OCI-LY1 (cell line): ENCODE measurements at regions not wholly inside any gene's neighbourhood (a gene's known extent, or its start where the extent isn't known, plus 50 kb on each side); places are given as distances from the start of the nearest gene placed in this dataset.

Experiments used
- H2AFZ ChIP-seq: fragments of 200-600 bp; sonication (generic), shearing (Covaris generic); 2 replicates; pipeline ENCODE4 v1.6.0; 2014; ENCODE audit warnings: antibody characterized with exemption, mild to moderate bottlenecking, low read length
- H3F3A ChIP-seq: fragments of 200-600 bp; sonication (generic), shearing (Covaris generic); 2 replicates; pipeline ENCODE4 v1.6.0; 2014; ENCODE audit warnings: mild to moderate bottlenecking, antibody characterized with exemption, low read length, moderate library complexity; ENCODE audit not compliant: insufficient read depth
- H3K27ac ChIP-seq: fragments of 200-600 bp; sonication (generic); 2 replicates; pipeline ENCODE4 v1.5.1; 2014; ENCODE audit warnings: low read length, mixed run types, mild to moderate bottlenecking, low read depth; ENCODE audit not compliant: poor library complexity, severe bottlenecking
- H3K27me3 ChIP-seq: fragments of 200-600 bp; sonication (generic); 2 replicates; pipeline ENCODE4 v1.6.0; 2014; ENCODE audit warnings: antibody characterized with exemption, mild to moderate bottlenecking, low read length, moderate library complexity; ENCODE audit not compliant: insufficient read depth
- H3K36me3 ChIP-seq: fragments of 200-600 bp; sonication (generic); 2 replicates; pipeline ENCODE4 v1.6.1; 2014; ENCODE audit warnings: mild to moderate bottlenecking, antibody characterized with exemption, low read length, moderate library complexity, mixed read lengths; ENCODE audit not compliant: insufficient read depth
- H3K4me1 ChIP-seq: fragments of 200-600 bp; sonication (generic); 2 replicates; pipeline ENCODE4 v1.5.1; 2014; ENCODE audit warnings: mild to moderate bottlenecking, low read length, moderate library complexity; ENCODE audit not compliant: insufficient read depth, severe bottlenecking
- H3K4me2 ChIP-seq: fragments of 200-600 bp; sonication (generic), shearing (Covaris generic); 2 replicates; pipeline ENCODE4 v1.6.1; 2014; ENCODE audit warnings: low read length
- H3K4me3 ChIP-seq: fragments of 200-600 bp; sonication (generic); 2 replicates; pipeline ENCODE4 v1.5.1; 2014; ENCODE audit warnings: low read length, low read depth, mild to moderate bottlenecking, mixed read lengths; ENCODE audit not compliant: poor library complexity, severe bottlenecking
- H3K79me2 ChIP-seq: fragments of 200-600 bp; shearing (Covaris generic); 2 replicates; pipeline ENCODE4 v1.6.1; 2016; ENCODE audit warnings: mixed run types, low read length, mixed read lengths; ENCODE audit not compliant: insufficient read depth
- H3K9ac ChIP-seq: fragments of 200-600 bp; sonication (generic), shearing (Covaris generic); 2 replicates; pipeline ENCODE4 v1.6.1; 2014; ENCODE audit warnings: mild to moderate bottlenecking, low read length, mixed read lengths
- H3K9me2 ChIP-seq: fragments of 200-600 bp; sonication (generic), shearing (Covaris generic); 2 replicates; pipeline ENCODE4 v1.6.1; 2014; ENCODE audit warnings: low read depth, mild to moderate bottlenecking, low read length, mixed read lengths
- H3K9me3 ChIP-seq: fragments of 200-600 bp; shearing (Covaris generic); 2 replicates; pipeline ENCODE4 v1.6.1; 2014; ENCODE audit warnings: low read length, mixed read lengths
- H4K20me1 ChIP-seq: fragments of 200-600 bp; sonication (generic), shearing (Covaris generic); 2 replicates; pipeline ENCODE4 v1.6.0; 2016; ENCODE audit warnings: mild to moderate bottlenecking, low read length; ENCODE audit not compliant: insufficient read depth
- EZH2 ChIP-seq: fragments of 200-600 bp; sonication (generic), shearing (Covaris generic); IDR thresholded peaks from 2 replicates; pipeline ENCODE4 v1.8.0; 2017; ENCODE audit warnings: borderline replicate concordance, mixed run types, mild to moderate bottlenecking, antibody characterized with exemption, low read length, moderate library complexity, mixed read lengths
- TF ChIP-seq, protein P1 (sequence below): fragments of 200-600 bp; sonication (generic), shearing (Covaris generic); IDR thresholded peaks from 2 replicates; pipeline ENCODE4 v1.5.1; 2017; ENCODE audit warnings: mild to moderate bottlenecking, antibody characterized with exemption, low read length, moderate library complexity, mixed read lengths

DNA sequence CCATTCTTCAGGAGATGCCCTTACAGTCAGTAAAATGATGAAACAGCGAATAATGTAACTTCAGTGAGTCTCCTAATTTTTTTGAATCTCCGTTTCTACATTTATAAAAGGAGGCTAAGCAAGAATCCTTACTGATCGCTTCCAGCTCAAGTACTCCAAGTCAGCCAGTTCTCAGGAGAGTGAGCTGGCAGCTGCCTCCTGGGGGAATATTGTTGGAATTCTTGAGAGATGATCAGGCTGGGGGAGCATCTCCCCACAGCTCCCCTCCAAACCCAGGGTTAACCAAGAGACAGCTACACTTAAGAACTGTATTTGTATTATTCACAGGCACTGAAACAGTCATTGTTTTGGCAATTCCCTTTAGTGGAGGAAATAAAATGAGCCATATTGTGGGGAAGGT is 89.1 kb upstream of the PCSK2 start:
- H3K9ac ChIP-seq = no peak overlapping the region
- no peaks in the 10 kb centered on the region for H3K4me1 ChIP-seq
- H3F3A ChIP-seq = no peaks in the 10 kb centered on the region

DNA sequence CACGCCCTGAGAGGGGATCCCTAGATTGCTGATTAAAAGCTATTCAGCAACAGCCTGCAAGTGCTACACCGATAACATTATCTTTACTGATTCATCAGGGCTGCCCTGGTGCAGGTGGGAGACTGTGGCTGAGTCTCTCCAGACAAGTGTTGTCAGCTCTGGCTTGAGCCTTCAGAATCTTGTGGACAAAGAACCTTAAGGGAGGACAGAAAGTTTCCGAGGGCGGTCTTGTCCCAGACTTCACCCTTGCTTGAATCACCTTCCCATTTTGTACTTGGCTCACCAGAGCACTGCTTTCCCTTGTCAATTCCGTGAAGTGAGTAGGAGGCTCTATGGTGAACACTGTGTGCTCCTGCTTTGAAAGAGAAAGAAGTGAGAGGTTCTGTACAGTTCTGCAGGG is 88.6 kb upstream of the PCSK2 start:
- no peaks in the 10 kb centered on the region for H3K79me2 ChIP-seq
- no peak overlapping the region for H3K4me3 ChIP-seq
- no peaks in the 10 kb centered on the region for H4K20me1 ChIP-seq
- H3K9me3 ChIP-seq = no peaks in the 10 kb centered on the region
- no peak overlapping the region for H3K4me2 ChIP-seq
- H2AFZ ChIP-seq = no peak overlapping the region
- no peak overlapping the region for H3K9ac ChIP-seq
- H3K27me3 ChIP-seq = no peaks in the 10 kb centered on the region
- TF ChIP-seq, protein P1, sequence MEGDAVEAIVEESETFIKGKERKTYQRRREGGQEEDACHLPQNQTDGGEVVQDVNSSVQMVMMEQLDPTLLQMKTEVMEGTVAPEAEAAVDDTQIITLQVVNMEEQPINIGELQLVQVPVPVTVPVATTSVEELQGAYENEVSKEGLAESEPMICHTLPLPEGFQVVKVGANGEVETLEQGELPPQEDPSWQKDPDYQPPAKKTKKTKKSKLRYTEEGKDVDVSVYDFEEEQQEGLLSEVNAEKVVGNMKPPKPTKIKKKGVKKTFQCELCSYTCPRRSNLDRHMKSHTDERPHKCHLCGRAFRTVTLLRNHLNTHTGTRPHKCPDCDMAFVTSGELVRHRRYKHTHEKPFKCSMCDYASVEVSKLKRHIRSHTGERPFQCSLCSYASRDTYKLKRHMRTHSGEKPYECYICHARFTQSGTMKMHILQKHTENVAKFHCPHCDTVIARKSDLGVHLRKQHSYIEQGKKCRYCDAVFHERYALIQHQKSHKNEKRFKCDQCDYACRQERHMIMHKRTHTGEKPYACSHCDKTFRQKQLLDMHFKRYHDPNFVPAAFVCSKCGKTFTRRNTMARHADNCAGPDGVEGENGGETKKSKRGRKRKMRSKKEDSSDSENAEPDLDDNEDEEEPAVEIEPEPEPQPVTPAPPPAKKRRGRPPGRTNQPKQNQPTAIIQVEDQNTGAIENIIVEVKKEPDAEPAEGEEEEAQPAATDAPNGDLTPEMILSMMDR = no peak
- no peak for TF ChIP-seq EZH2
- H3K27ac ChIP-seq = no peak overlapping the region
- no peaks in the 10 kb centered on the region for H3F3A ChIP-seq
- H3K9me2 ChIP-seq = no peaks in the 10 kb centered on the region
- no peaks in the 10 kb centered on the region for H3K36me3 ChIP-seq
- no peaks in the 10 kb centered on the region for H3K4me1 ChIP-seq

More for the DNA sequence above, 89.1 kb upstream of the PCSK2 start:
- Histone ChIP-seq H4K20me1 (no peaks in the 10 kb centered on the region), H3K4me2 (no peak overlapping the region), H3K9me2 (no peaks in the 10 kb centered on the region), H2AFZ (no peak overlapping the region), H3K4me3 (no peak overlapping the region), H3K79me2 (no peaks in the 10 kb centered on the region), H3K9me3 (no peaks in the 10 kb centered on the region), H3K36me3 (no peaks in the 10 kb centered on the region), H3K27me3 (no peaks in the 10 kb centered on the region), H3K27ac (no peak overlapping the region)
- no peak for TF ChIP-seq EZH2
- TF ChIP-seq, protein P1 = no peak

DNA sequence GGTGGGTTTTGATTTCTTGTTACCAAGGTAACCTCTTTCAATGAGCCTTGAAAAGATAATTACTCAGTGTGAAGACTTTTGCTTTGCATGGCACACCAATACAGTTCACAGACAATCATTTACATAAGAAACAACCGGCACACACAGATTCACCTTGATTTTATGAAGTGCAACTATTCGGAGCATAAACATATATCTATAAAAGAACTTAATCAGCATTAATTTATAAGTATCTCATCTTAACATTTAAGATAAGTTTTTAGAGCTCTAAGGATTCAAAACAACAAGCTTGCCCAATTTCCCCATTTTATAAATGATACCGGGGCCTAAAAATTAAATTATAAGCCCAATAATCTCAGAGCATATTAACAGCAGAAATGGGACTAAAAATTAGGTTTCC is 85.9 kb upstream of the PCSK2 start:
- H3K27me3 ChIP-seq = no peaks in the 10 kb centered on the region
- no peak overlapping the region for H3K9ac ChIP-seq
- H3K79me2 ChIP-seq = no peaks in the 10 kb centered on the region
- H3F3A ChIP-seq = no peaks in the 10 kb centered on the region
- H3K9me2 ChIP-seq = no peaks in the 10 kb centered on the region
- H4K20me1 ChIP-seq = no peaks in the 10 kb centered on the region
- H3K4me2 ChIP-seq = no peak overlapping the region
- no peaks in the 10 kb centered on the region for H3K36me3 ChIP-seq
- H3K4me1 ChIP-seq = no peaks in the 10 kb centered on the region
- no peaks in the 10 kb centered on the region for H3K9me3 ChIP-seq
- no peak overlapping the region for H2AFZ ChIP-seq
- TF ChIP-seq EZH2 = no peak
- TF ChIP-seq, protein P1 = no peak
- H3K27ac ChIP-seq = no peak overlapping the region
- no peak overlapping the region for H3K4me3 ChIP-seq
